ENCODE measurements at regions not wholly inside any gene's neighbourhood (a gene's known extent, or its start where the extent isn't known, plus 50 kb on each side); places are given as distances from the start of the nearest gene placed in this dataset.

GRCh38 chr1:234748066-234748465 lies 138.1 kb upstream of the IRF2BP2 start:
- TF ChIP-seq CTCF (IDR thresholded peaks at IDR 0.05) (no peak), POLR2A (IDR thresholded peaks at IDR 0.05) (no peak)
